ENCODE measurements at regions not wholly inside any gene's neighbourhood (a gene's known extent, or its start where the extent isn't known, plus 50 kb on each side); places are given as distances from the start of the nearest gene placed in this dataset.

GRCh38 chr7:34603711-34604444, 54.1 kb upstream of the NPSR1 start:
- no peak for DNase-seq
